Osteoblast (primary cell): ENCODE measurements at regions not wholly inside any gene's neighbourhood (a gene's known extent, or its start where the extent isn't known, plus 50 kb on each side); places are given as distances from the start of the nearest gene placed in this dataset.

Source experiments
- DNase-seq: peaks from one replicate; pipeline ENCODE4 v3.0.0; 2011; ENCODE audit warnings: low spot score, mixed read lengths; ENCODE audit not compliant: insufficient read length; ENCODE audit errors: missing footprints
- H2AFZ ChIP-seq: 2 replicates; pipeline ENCODE4 v1.6.0; 2011; ENCODE audit warnings: mild to moderate bottlenecking, low read length
- H3K27ac ChIP-seq: 2 replicates; pipeline ENCODE4 v1.5.1; 2011; ENCODE audit warnings: mild to moderate bottlenecking, low read depth, low read length, moderate library complexity
- H3K27me3 ChIP-seq: 2 replicates; pipeline ENCODE4 v1.6.0; 2012; ENCODE audit warnings: mild to moderate bottlenecking, control low read depth, inconsistent platforms, low read length, moderate library complexity; ENCODE audit not compliant: insufficient read depth
- H3K36me3 ChIP-seq: 2 replicates; pipeline ENCODE4 v1.5.1; 2011; ENCODE audit warnings: mild to moderate bottlenecking, low read length, control low read depth, moderate library complexity; ENCODE audit not compliant: insufficient read depth
- H3K4me1 ChIP-seq: 2 replicates; pipeline ENCODE4 v1.5.1; 2011; ENCODE audit warnings: mild to moderate bottlenecking, low read length, control low read depth, moderate library complexity; ENCODE audit not compliant: insufficient read depth
- H3K4me2 ChIP-seq: 2 replicates; pipeline ENCODE4 v1.6.0; 2011; ENCODE audit warnings: mild to moderate bottlenecking, low read length; ENCODE audit not compliant: insufficient read depth
- H3K4me3 ChIP-seq: fragments of 200-600 bp; sonication (generic); 3 replicates; pipeline ENCODE4 v1.5.1; 2012; ENCODE audit warnings: mild to moderate bottlenecking, low read length, inconsistent platforms; ENCODE audit not compliant: insufficient read depth
- H3K79me2 ChIP-seq: 2 replicates; pipeline ENCODE4 v1.6.0; 2012; ENCODE audit warnings: mild to moderate bottlenecking, low read length, control low read depth, inconsistent platforms; ENCODE audit not compliant: insufficient read depth
- H3K9me3 ChIP-seq: 2 replicates; pipeline ENCODE4 v1.5.1; 2011; ENCODE audit warnings: low read depth, low read length, control low read depth
- H4K20me1 ChIP-seq: 2 replicates; pipeline ENCODE4 v1.6.0; 2012; ENCODE audit warnings: mild to moderate bottlenecking, low read length, control low read depth; ENCODE audit not compliant: insufficient read depth
- TF ChIP-seq, protein P1 (sequence below): IDR thresholded peaks from 2 replicates; pipeline ENCODE4 v1.5.1; 2011; ENCODE audit warnings: mild to moderate bottlenecking, low read depth, low read length, moderate library complexity; ENCODE audit errors: extremely low read depth

GRCh38 chr1:216892581-216893160 is 169.4 kb upstream of the ESRRG start:
- TF ChIP-seq, protein P1, sequence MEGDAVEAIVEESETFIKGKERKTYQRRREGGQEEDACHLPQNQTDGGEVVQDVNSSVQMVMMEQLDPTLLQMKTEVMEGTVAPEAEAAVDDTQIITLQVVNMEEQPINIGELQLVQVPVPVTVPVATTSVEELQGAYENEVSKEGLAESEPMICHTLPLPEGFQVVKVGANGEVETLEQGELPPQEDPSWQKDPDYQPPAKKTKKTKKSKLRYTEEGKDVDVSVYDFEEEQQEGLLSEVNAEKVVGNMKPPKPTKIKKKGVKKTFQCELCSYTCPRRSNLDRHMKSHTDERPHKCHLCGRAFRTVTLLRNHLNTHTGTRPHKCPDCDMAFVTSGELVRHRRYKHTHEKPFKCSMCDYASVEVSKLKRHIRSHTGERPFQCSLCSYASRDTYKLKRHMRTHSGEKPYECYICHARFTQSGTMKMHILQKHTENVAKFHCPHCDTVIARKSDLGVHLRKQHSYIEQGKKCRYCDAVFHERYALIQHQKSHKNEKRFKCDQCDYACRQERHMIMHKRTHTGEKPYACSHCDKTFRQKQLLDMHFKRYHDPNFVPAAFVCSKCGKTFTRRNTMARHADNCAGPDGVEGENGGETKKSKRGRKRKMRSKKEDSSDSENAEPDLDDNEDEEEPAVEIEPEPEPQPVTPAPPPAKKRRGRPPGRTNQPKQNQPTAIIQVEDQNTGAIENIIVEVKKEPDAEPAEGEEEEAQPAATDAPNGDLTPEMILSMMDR, result no peak
- no peak overlapping the region for H3K4me2 ChIP-seq
- H3K79me2 ChIP-seq, result no peaks in the 10 kb centered on the region
- H2AFZ ChIP-seq, result no peak overlapping the region
- H3K9me3 ChIP-seq, result no peaks in the 10 kb centered on the region
- H3K4me1 ChIP-seq, result no peaks in the 10 kb centered on the region
- H4K20me1 ChIP-seq, result no peaks in the 10 kb centered on the region
- no peak overlapping the region for H3K27ac ChIP-seq
- no peaks in the 10 kb centered on the region for H3K36me3 ChIP-seq
- no peak overlapping the region for H3K4me3 ChIP-seq
- no peaks in the 10 kb centered on the region for H3K27me3 ChIP-seq
- DNase-seq, result no peak

DNA sequence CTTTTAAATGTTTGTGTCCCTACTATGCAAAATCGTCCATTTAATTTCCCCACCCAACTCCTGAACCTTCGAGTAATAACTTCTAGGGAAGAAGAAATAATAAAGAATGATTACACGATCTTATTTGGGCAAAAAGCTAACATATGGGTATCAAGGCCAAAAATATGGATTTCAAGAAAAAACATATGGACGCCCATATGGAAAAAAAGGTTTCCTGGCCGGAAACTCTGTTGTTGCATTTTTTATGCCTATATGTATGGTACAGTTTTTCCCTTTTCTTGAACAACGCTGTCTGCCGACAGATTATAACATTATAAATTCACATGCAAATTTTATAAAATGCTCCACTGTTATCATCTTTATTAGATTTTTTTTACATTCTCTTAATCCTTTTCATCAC is 167.6 kb upstream of the ESRRG start:
- DNase-seq, result no peak
- Histone ChIP-seq H4K20me1 (no peaks in the 10 kb centered on the region), H3K79me2 (no peaks in the 10 kb centered on the region), H3K4me1 (no peaks in the 10 kb centered on the region), H3K27ac (no peak overlapping the region), H3K9me3 (no peaks in the 10 kb centered on the region), H3K36me3 (no peaks in the 10 kb centered on the region), H2AFZ (no peak overlapping the region), H3K4me3 (no peak overlapping the region), H3K4me2 (no peak overlapping the region), H3K27me3 (no peaks in the 10 kb centered on the region)
- TF ChIP-seq, protein P1, result no peak

DNA sequence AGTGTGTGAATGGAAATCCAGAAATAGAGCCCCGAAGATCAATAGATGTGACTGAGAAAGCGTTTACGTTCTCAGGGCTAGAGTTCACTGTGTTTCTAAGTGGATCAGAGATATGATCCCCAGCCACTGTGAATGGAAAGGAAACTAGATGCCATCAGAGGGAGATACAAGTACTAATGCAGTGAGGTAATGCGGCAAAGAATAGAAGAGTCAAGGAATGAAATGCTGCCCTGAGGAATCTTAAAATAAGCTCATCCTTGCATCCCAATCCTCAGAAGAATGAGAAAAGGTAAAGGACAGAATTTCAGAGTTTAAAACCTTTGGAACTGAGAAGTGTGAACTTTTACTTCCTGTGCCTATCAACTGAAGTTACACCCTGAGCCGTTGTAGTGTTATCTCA is 165.5 kb upstream of the ESRRG start:
- no peak overlapping the region for H3K4me2 ChIP-seq
- TF ChIP-seq, protein P1, result no peak

DNA sequence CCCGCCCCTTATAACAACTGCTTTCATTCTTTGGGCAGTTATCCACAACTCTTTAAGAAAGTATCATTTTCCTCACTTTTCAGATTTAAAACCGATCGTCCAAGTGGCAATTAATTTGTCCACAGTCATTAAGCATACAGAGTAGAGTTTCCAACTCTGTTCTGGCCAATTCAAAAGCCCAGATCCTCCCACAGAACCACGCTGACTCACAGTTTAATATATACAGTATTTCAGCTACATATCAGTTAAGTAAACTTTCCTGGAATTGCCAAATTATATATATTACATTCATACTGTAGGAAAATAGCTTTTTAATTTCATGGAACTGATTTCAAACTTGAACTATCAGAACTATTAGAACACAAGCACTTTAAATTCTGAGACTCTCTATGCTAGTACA is 163.8 kb upstream of the ESRRG start:
- H3K9me3 ChIP-seq, result no peaks in the 10 kb centered on the region
- H3K4me3 ChIP-seq, result no peak overlapping the region
- H3K27ac ChIP-seq, result no peak overlapping the region
- no peaks in the 10 kb centered on the region for H4K20me1 ChIP-seq
- H3K36me3 ChIP-seq, result no peaks in the 10 kb centered on the region
- no peaks in the 10 kb centered on the region for H3K4me1 ChIP-seq
- H3K4me2 ChIP-seq, result no peak overlapping the region
- H2AFZ ChIP-seq, result no peak overlapping the region
- H3K79me2 ChIP-seq, result no peaks in the 10 kb centered on the region
- TF ChIP-seq, protein P1, result no peak
- no peaks in the 10 kb centered on the region for H3K27me3 ChIP-seq
- no peak for DNase-seq

More for the DNA sequence above, 165.5 kb upstream of the ESRRG start:
- no peaks in the 10 kb centered on the region for H3K4me1 ChIP-seq
- H3K4me3 ChIP-seq, result no peak overlapping the region
- H2AFZ ChIP-seq, result no peak overlapping the region
- H3K79me2 ChIP-seq, result no peaks in the 10 kb centered on the region
- no peaks in the 10 kb centered on the region for H4K20me1 ChIP-seq
- H3K27me3 ChIP-seq, result no peaks in the 10 kb centered on the region
- H3K36me3 ChIP-seq, result no peaks in the 10 kb centered on the region
- no peak for DNase-seq
- H3K27ac ChIP-seq, result no peak overlapping the region
- H3K9me3 ChIP-seq, result no peaks in the 10 kb centered on the region
